ENCODE measurements at regions not wholly inside any gene's neighbourhood (a gene's known extent, or its start where the extent isn't known, plus 50 kb on each side); places are given as distances from the start of the nearest gene placed in this dataset.

GRCh38 chr2:225108805-225109204, 66.5 kb upstream of the DOCK10 start:
- TF ChIP-seq ATF3 (IDR thresholded peaks at IDR 0.05): no peak
- TF ChIP-seq FOXA1 (IDR thresholded peaks at IDR 0.05): no peak
- TF ChIP-seq CTCF (IDR thresholded peaks at IDR 0.05; ENCODE audit: low read depth, low read length, missing input control): no peak

All from liver (tissue), 3 donors.